H1 (cell line): ENCODE measurements at regions not wholly inside any gene's neighbourhood (a gene's known extent, or its start where the extent isn't known, plus 50 kb on each side); places are given as distances from the start of the nearest gene placed in this dataset.

Experiments
- BRCA1 ChIP-seq: IDR thresholded peaks from 2 replicates; pipeline ENCODE4 v1.6.1; 2012; ENCODE audit warnings: low read depth, low read length, improper control_type of control experiment

DNA sequence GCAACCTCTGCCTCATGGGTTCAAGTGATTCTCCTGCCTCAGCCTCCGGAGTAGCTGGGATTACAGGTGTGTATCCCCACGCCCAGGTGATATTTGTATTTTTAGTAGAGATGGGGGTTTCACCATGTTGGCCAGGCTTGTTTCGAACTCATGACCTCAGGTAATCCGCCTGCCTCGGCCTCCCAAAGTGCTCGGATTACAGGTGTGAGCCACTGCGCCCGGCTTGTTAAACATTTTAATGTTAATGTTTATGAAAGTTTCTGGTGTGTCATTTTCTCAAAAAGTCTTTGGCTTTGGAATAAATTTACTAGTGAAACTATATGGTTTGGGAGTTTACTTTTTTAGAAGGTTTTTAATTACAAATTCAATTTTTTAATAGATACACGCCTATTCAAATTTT lies 698.8 kb downstream of the MECOM start (continued):
- TF ChIP-seq BRCA1, result no peak
